GM10266 (cell line): ENCODE measurements at regions not wholly inside any gene's neighbourhood (a gene's known extent, or its start where the extent isn't known, plus 50 kb on each side); places are given as distances from the start of the nearest gene placed in this dataset.
"Not testable (repeated sequence)": the region's sequence is repeated elsewhere in the genome, so short reads cannot be mapped to it uniquely, and the experiment has no call there.

ENCODE experiments used
- DNase-seq: peaks from one replicate; pipeline ENCODE4 v3.0.0; 2012; ENCODE audit errors: extremely low spot score
- CTCF ChIP-seq: IDR thresholded peaks from 2 replicates; pipeline ENCODE4 v1.5.1; 2012; ENCODE audit warnings: mild to moderate bottlenecking, low read depth; ENCODE audit not compliant: control insufficient read depth, insufficient read depth; ENCODE audit errors: missing control alignments

GRCh38 chr13:99686944-99687411, 185.7 kb downstream of the TM9SF2 start:
- DNase-seq = no peak
- TF ChIP-seq CTCF = no peak

GRCh38 chr13:99686157-99686572, 184.9 kb downstream of the TM9SF2 start:
- no peak for TF ChIP-seq CTCF
- DNase-seq = no peak

GRCh38 chr13:99681695-99682094, 180.4 kb downstream of the TM9SF2 start:
- no peak for TF ChIP-seq CTCF
- DNase-seq = no peak

DNA sequence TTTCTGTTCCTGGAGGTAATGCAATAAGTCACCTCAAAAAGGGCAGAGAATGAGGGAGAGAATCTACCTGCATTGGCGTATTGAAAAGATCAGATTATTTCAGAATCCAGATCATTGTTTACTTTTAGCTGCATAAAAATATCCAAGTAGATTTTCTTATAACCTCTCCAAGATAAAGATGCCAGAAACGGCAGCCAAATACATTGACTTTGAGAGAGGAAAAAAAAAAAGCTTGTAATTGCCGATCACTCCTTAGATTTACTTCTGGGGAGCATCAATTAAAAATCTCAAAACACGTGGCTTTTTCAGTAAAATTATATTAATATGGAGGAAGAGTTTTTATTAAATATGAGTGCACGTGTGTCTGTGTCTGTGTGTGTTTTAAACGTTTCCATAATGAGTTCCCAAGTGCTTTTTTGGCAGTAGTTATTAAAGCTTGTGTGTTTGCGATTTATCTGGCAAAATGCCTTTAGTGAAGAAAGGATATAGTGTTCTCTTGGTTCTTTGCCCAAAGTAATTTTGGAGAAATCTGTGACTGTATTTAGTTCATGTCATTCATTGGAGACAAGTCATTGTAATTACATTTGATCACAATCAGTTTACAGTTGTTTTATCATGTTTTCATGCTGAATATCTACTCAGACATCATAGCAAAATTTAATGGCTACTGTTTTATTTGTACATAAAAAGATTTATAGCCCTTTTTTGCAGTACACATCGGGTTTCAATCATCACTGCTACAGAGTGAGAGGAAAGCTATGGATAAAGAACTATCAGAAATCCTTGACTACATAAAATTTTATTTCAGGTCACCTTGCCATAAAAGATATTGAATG, 176.1 kb downstream of the TM9SF2 start:
- no peak for TF ChIP-seq CTCF
- no peak for DNase-seq

DNA sequence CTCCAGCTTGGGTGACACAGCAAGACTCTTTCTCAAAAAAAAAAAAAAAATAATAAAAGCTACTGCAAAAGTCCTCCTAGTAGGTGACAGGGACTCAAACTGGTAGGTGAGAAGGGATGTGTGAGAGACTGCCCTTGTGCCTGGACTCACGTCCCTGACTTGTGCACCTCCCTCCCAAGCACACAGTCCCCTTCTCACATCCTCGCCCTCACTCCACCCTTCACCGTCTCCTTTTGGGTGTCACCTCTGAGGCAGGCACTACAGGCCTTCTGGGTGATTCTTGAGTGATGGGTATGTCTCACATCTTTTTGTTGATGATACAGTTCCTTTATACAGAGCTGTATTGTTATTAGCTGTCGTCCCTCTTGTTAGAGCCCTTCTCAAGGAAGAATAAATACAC, 170.5 kb downstream of the TM9SF2 start:
- DNase-seq = no peak
- TF ChIP-seq CTCF = no peak

GRCh38 chr13:99669096-99669495, 167.8 kb downstream of the TM9SF2 start:
- not testable (repeated sequence) for DNase-seq

DNA sequence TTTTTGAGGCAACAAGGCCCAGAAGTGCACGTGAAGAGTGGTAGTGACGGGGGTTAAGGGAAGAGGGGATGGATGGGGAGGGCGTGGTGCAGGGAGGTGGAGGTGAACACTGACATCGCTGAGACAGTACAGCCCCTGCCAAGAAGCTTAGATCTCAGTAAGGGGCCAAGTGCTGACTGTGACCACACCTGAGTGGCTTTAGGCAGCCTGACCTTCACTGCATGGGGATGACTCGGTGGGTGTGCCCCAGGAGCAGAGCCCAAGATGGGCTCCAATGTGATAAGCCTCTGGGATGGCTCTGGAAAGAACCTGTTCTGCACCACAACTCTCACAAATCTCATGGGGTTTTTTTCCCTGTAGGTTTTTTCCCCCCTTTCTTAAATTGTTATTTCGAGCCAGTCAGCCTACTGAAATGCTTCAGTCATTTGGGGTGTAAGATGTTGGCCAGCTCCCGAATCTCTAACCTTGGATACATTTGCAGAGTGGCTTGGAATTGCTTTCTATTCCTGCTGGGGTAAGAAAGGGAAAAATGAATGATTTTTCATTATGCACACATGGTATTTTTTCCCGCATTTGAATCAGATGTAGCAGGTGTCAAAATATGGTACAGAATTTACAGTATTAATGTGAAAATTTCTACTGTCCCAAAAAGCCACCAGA, 165.0 kb downstream of the TM9SF2 start:
- DNase-seq = no peak
- no peak for TF ChIP-seq CTCF

DNA sequence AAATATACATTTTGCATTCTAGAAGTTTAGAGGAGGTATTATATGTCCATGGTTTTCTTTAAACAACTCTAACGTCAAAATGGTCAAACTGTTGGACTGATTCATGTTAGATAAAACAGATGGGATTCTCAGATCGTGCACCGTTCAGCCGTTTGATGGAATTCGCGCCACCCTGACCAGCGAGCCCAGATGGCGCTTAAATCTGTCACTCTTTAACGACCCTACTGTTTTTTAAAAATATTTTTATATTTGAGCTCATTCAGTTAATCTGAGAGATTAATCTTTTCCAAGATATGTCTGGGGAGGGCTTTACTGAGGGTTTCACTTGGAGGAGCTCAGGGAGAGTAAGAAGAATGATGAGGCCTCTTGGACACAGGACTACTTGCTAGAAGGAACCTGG, 164.4 kb downstream of the TM9SF2 start:
- no peak for TF ChIP-seq CTCF
- DNase-seq = no peak
